ENCODE measurements at regions not wholly inside any gene's neighbourhood (a gene's known extent, or its start where the extent isn't known, plus 50 kb on each side); places are given as distances from the start of the nearest gene placed in this dataset.

DNA sequence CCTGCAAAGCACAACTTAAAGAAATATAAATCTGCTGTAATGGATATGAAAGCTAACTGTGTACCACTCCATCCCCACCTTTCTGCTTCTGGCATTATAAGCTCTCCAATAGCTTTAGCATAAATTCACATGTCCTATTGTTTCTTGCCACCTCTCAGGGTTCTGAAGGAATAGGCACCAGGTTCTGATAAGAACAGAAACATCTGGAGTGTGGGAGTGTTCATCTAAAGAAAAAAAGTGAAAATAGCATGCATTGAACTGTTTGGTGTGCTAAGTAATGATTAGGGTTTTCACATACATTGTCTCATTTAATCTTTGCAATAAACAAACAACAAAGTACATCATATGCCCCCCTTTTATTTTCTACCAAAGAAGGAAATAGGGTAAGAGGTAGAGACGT lies 72.3 kb downstream of the FAM76B start:
- Histone ChIP-seq H3K4me3 (ENCODE audit: low read depth, low read length) (no peak overlapping the region), H3K14ac (ENCODE audit: low read length) (no peak overlapping the region), H3K18ac (ENCODE audit: low read length) (no peak overlapping the region), H2BK120ac (ENCODE audit: insufficient read depth, low read length, poor library complexity) (no peak overlapping the region), H3K27me3 (ENCODE audit: insufficient read depth, low read length) (no peaks in the 10 kb centered on the region), H3K4ac (ENCODE audit: low read depth, low read length) (no peak overlapping the region), H2BK12ac (ENCODE audit: low read length) (no peak overlapping the region), H3K4me1 (ENCODE audit: control insufficient read depth in 1 of 2, insufficient read depth in 2 of 2, low read length in 2 of 2) (no peaks in the 10 kb centered on the region), H3K27ac (ENCODE audit: low read depth, low read length) (no peak overlapping the region), H4K12ac (ENCODE audit: low read depth, low read length) (no peak overlapping the region), H2AFZ (ENCODE audit: insufficient read depth, low read length, poor library complexity) (no peak overlapping the region), H2BK5ac (ENCODE audit: low read depth, low read length, poor library complexity) (no peak overlapping the region), H3K36me3 (ENCODE audit: control insufficient read depth in 1 of 2, insufficient read depth in 2 of 2, low read length in 2 of 2) (no peaks in the 10 kb centered on the region), H3K79me1 (ENCODE audit: low read length) (no peaks in the 10 kb centered on the region), H3K23ac (ENCODE audit: low read length) (no peak overlapping the region), H3K79me2 (ENCODE audit: control insufficient read depth, insufficient read depth, low read length, poor library complexity) (no peaks in the 10 kb centered on the region), H3K9ac (ENCODE audit: low read length) (no peak overlapping the region), H3K9me3 (ENCODE audit: insufficient read depth, low read depth, low read length) (no peaks in the 10 kb centered on the region), H4K8ac (ENCODE audit: low read depth, low read length) (no peak overlapping the region), H4K91ac (ENCODE audit: low read depth, low read length) (no peak overlapping the region), H2AK5ac (ENCODE audit: low read length) (no peak overlapping the region), H3K4me2 (ENCODE audit: low read length) (no peak overlapping the region)
- WGBS (ENCODE audit: extremely low coverage, insufficient coverage, insufficient read length), result no CpG with 5 or more reads among the region's 1 CpG
- DNase-seq, result no peak

DNA sequence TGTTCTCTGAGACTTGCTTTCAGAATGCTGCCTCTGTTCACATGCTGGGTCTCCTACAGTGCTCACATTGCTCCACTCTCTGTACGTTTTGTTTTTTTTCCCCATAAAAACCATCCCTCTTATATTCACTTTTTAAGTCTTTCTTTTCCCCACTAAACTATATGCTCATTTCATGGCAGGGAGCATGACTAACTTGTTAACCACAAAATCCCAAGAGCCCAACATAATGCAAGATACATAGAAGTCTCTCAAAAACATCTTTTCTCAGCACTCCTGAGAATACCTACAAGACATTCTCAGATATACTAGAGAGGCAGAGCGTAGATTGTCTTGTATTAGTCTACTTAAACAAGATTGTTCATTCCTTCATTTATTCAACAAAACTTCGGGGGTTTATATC lies 73.3 kb downstream of the FAM76B start:
- no peak overlapping the region for H2BK120ac ChIP-seq (ENCODE audit: insufficient read depth, low read length, poor library complexity)
- H3K18ac ChIP-seq (ENCODE audit: low read length), result no peak overlapping the region
- H2BK12ac ChIP-seq (ENCODE audit: low read length), result no peak overlapping the region
- no peak for DNase-seq
- H3K4me1 ChIP-seq (ENCODE audit: control insufficient read depth in 1 of 2, insufficient read depth in 2 of 2, low read length in 2 of 2), result no peaks in the 10 kb centered on the region
- no peak overlapping the region for H3K9ac ChIP-seq (ENCODE audit: low read length)
- H4K91ac ChIP-seq (ENCODE audit: low read depth, low read length), result no peak overlapping the region
- no peak overlapping the region for H3K14ac ChIP-seq (ENCODE audit: low read length)
- no peak overlapping the region for H4K12ac ChIP-seq (ENCODE audit: low read depth, low read length)
- H3K23ac ChIP-seq (ENCODE audit: low read length), result no peak overlapping the region
- no peak overlapping the region for H2BK5ac ChIP-seq (ENCODE audit: low read depth, low read length, poor library complexity)
- no peak overlapping the region for H2AFZ ChIP-seq (ENCODE audit: insufficient read depth, low read length, poor library complexity)
- no peaks in the 10 kb centered on the region for H3K36me3 ChIP-seq (ENCODE audit: control insufficient read depth in 1 of 2, insufficient read depth in 2 of 2, low read length in 2 of 2)
- H3K9me3 ChIP-seq (ENCODE audit: insufficient read depth, low read depth, low read length), result no peaks in the 10 kb centered on the region
- no peaks in the 10 kb centered on the region for H3K27me3 ChIP-seq (ENCODE audit: insufficient read depth, low read length)
- H3K27ac ChIP-seq (ENCODE audit: low read depth, low read length), result no peak overlapping the region
- H3K79me2 ChIP-seq (ENCODE audit: control insufficient read depth, insufficient read depth, low read length, poor library complexity), result no peaks in the 10 kb centered on the region
- H2AK5ac ChIP-seq (ENCODE audit: low read length), result no peak overlapping the region
- no peak overlapping the region for H3K4ac ChIP-seq (ENCODE audit: low read depth, low read length)
- H3K79me1 ChIP-seq (ENCODE audit: low read length), result no peaks in the 10 kb centered on the region
- H3K4me3 ChIP-seq (ENCODE audit: low read depth, low read length), result no peak overlapping the region
- 100% methylated on average over 1 of the region's 3 CpGs for WGBS (ENCODE audit: extremely low coverage, insufficient coverage, insufficient read length)
- H4K8ac ChIP-seq (ENCODE audit: low read depth, low read length), result no peak overlapping the region
- no peak overlapping the region for H3K4me2 ChIP-seq (ENCODE audit: low read length)

GRCh38 chr11:95715777-95716241 lies 73.8 kb downstream of the FAM76B start:
- no peak overlapping the region for H3K4ac ChIP-seq (ENCODE audit: low read depth, low read length)
- WGBS (ENCODE audit: extremely low coverage, insufficient coverage, insufficient read length), result no CpG with 5 or more reads among the region's 2 CpGs
- no peak overlapping the region for H4K91ac ChIP-seq (ENCODE audit: low read depth, low read length)
- no peaks in the 10 kb centered on the region for H3K4me1 ChIP-seq (ENCODE audit: control insufficient read depth in 1 of 2, insufficient read depth in 2 of 2, low read length in 2 of 2)
- no peak overlapping the region for H2AK5ac ChIP-seq (ENCODE audit: low read length)
- no peak overlapping the region for H3K4me3 ChIP-seq (ENCODE audit: low read depth, low read length)
- H4K12ac ChIP-seq (ENCODE audit: low read depth, low read length), result no peak overlapping the region
- H3K4me2 ChIP-seq (ENCODE audit: low read length), result no peak overlapping the region
- no peak overlapping the region for H3K18ac ChIP-seq (ENCODE audit: low read length)
- no peaks in the 10 kb centered on the region for H3K36me3 ChIP-seq (ENCODE audit: control insufficient read depth in 1 of 2, insufficient read depth in 2 of 2, low read length in 2 of 2)
- H3K9me3 ChIP-seq (ENCODE audit: insufficient read depth, low read depth, low read length), result no peaks in the 10 kb centered on the region
- no peak overlapping the region for H2BK12ac ChIP-seq (ENCODE audit: low read length)
- H2BK5ac ChIP-seq (ENCODE audit: low read depth, low read length, poor library complexity), result no peak overlapping the region
- no peaks in the 10 kb centered on the region for H3K27me3 ChIP-seq (ENCODE audit: insufficient read depth, low read length)
- no peak overlapping the region for H2AFZ ChIP-seq (ENCODE audit: insufficient read depth, low read length, poor library complexity)
- no peaks in the 10 kb centered on the region for H3K79me1 ChIP-seq (ENCODE audit: low read length)
- H3K9ac ChIP-seq (ENCODE audit: low read length), result no peak overlapping the region
- H3K23ac ChIP-seq (ENCODE audit: low read length), result no peak overlapping the region
- DNase-seq, result no peak
- H2BK120ac ChIP-seq (ENCODE audit: insufficient read depth, low read length, poor library complexity), result no peak overlapping the region
- H4K8ac ChIP-seq (ENCODE audit: low read depth, low read length), result no peak overlapping the region
- H3K14ac ChIP-seq (ENCODE audit: low read length), result no peak overlapping the region
- no peaks in the 10 kb centered on the region for H3K79me2 ChIP-seq (ENCODE audit: control insufficient read depth, insufficient read depth, low read length, poor library complexity)
- H3K27ac ChIP-seq (ENCODE audit: low read depth, low read length), result no peak overlapping the region

GRCh38 chr11:95714843-95715776 lies 74.5 kb downstream of the FAM76B start:
- Histone ChIP-seq H3K4me3 (ENCODE audit: low read depth, low read length) (no peak overlapping the region), H3K27me3 (ENCODE audit: insufficient read depth, low read length) (no peaks in the 10 kb centered on the region), H2AFZ (ENCODE audit: insufficient read depth, low read length, poor library complexity) (no peak overlapping the region), H3K23ac (ENCODE audit: low read length) (no peak overlapping the region), H3K79me1 (ENCODE audit: low read length) (no peaks in the 10 kb centered on the region), H2BK5ac (ENCODE audit: low read depth, low read length, poor library complexity) (no peak overlapping the region), H3K18ac (ENCODE audit: low read length) (no peak overlapping the region), H3K14ac (ENCODE audit: low read length) (no peak overlapping the region), H2AK5ac (ENCODE audit: low read length) (no peak overlapping the region), H3K4me1 (ENCODE audit: control insufficient read depth in 1 of 2, insufficient read depth in 2 of 2, low read length in 2 of 2) (no peaks in the 10 kb centered on the region), H2BK12ac (ENCODE audit: low read length) (no peak overlapping the region), H3K79me2 (ENCODE audit: control insufficient read depth, insufficient read depth, low read length, poor library complexity) (no peaks in the 10 kb centered on the region), H4K12ac (ENCODE audit: low read depth, low read length) (no peak overlapping the region), H3K4me2 (ENCODE audit: low read length) (no peak overlapping the region), H4K91ac (ENCODE audit: low read depth, low read length) (no peak overlapping the region), H4K8ac (ENCODE audit: low read depth, low read length) (no peak overlapping the region), H2BK120ac (ENCODE audit: insufficient read depth, low read length, poor library complexity) (no peak overlapping the region), H3K27ac (ENCODE audit: low read depth, low read length) (no peak overlapping the region), H3K9me3 (ENCODE audit: insufficient read depth, low read depth, low read length) (no peaks in the 10 kb centered on the region), H3K4ac (ENCODE audit: low read depth, low read length) (no peak overlapping the region), H3K9ac (ENCODE audit: low read length) (no peak overlapping the region), H3K36me3 (ENCODE audit: control insufficient read depth in 1 of 2, insufficient read depth in 2 of 2, low read length in 2 of 2) (no peaks in the 10 kb centered on the region)
- DNase-seq, result no peak
- no CpG with 5 or more reads among the region's 5 CpGs for WGBS (ENCODE audit: extremely low coverage, insufficient coverage, insufficient read length)
